Nephron progenitor cell (in vitro differentiated cells): ENCODE measurements at regions not wholly inside any gene's neighbourhood (a gene's known extent, or its start where the extent isn't known, plus 50 kb on each side); places are given as distances from the start of the nearest gene placed in this dataset.

Experiments used
- DNase-seq: peaks from one replicate; pipeline ENCODE4 v3.0.0; 2021
- H3K27ac Mint-ChIP-seq: 2 replicates; pipeline ENCODE4 v1.8.0; 2021; ENCODE audit warnings: mild to moderate bottlenecking, moderate library complexity, mixed read lengths
- H3K27me3 Mint-ChIP-seq: 2 replicates; pipeline ENCODE4 v1.8.0; 2021; ENCODE audit warnings: mild to moderate bottlenecking, low read depth, mixed read lengths; ENCODE audit not compliant: poor library complexity
- H3K36me3 Mint-ChIP-seq: 2 replicates; pipeline ENCODE4 v1.8.0; 2021; ENCODE audit warnings: low read depth, mixed read lengths
- H3K4me1 Mint-ChIP-seq: 2 replicates; pipeline ENCODE4 v1.8.0; 2021; ENCODE audit warnings: mixed read lengths
- H3K4me3 Mint-ChIP-seq: 2 replicates; pipeline ENCODE4 v1.8.0; 2021; ENCODE audit warnings: mild to moderate bottlenecking, moderate library complexity, mixed read lengths
- H3K9me3 Mint-ChIP-seq: 2 replicates; pipeline ENCODE4 v1.8.0; 2021; ENCODE audit warnings: mild to moderate bottlenecking, moderate library complexity, mixed read lengths
- CTCF ChIP-seq: fragments of 200-600 bp; sonication (generic); IDR thresholded peaks from 2 replicates; pipeline ENCODE4 v1.5.0; 2021; ENCODE audit warnings: antibody characterized with exemption

- no peak for TF ChIP-seq CTCF
- Mint-ChIP-seq H3K4me1 (peaks cover 11% of the 10 kb centered on the region), H3K4me3 (no peak overlapping the region), H3K27me3 (peaks cover 34% of the 10 kb centered on the region), H3K36me3 (no peaks in the 10 kb centered on the region), H3K27ac (no peak overlapping the region), H3K9me3 (no peaks in the 10 kb centered on the region)
- DNase-seq = no peak
These were observed 203.9 kb downstream of the PHETA1 start for GRCh38 chr12:111164833-111165525.

DNA sequence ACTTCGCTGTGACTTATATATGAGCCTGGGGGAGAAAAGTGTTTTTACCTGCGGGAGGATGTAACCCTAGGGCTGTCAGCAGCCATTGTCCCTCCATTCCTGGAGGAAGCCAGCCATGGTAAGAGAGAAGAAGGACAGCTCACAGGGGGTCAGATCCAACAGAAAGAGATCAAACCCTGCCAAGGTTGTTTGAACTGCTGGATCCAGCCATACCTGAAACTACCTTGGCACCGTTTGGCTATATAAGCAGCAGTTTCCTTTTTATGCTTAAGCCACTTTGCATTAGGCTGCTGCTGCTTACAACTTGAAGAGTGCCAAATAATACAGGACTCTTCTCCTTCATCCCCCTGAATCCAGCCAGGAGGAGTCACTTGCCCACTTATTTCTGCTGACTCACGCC lies 205.5 kb downstream of the PHETA1 start:
- no peak for TF ChIP-seq CTCF
- H3K9me3 Mint-ChIP-seq = no peaks in the 10 kb centered on the region
- H3K4me1 Mint-ChIP-seq = peaks cover 23% of the 10 kb centered on the region
- H3K27me3 Mint-ChIP-seq = peaks cover 30% of the 10 kb centered on the region
- no peak for DNase-seq
- no peak overlapping the region for H3K4me3 Mint-ChIP-seq
- peak overlapping the region; percentile 51 for H3K27ac Mint-ChIP-seq
- no peaks in the 10 kb centered on the region for H3K36me3 Mint-ChIP-seq

- Mint-ChIP-seq H3K27ac (no peak overlapping the region), H3K4me3 (no peak overlapping the region), H3K9me3 (no peaks in the 10 kb centered on the region), H3K4me1 (peaks cover 25% of the 10 kb centered on the region), H3K27me3 (peaks cover 26% of the 10 kb centered on the region), H3K36me3 (no peaks in the 10 kb centered on the region)
- no peak for DNase-seq
- no peak for TF ChIP-seq CTCF
These were observed 207.0 kb downstream of the PHETA1 start for GRCh38 chr12:111161898-111162297.

DNA sequence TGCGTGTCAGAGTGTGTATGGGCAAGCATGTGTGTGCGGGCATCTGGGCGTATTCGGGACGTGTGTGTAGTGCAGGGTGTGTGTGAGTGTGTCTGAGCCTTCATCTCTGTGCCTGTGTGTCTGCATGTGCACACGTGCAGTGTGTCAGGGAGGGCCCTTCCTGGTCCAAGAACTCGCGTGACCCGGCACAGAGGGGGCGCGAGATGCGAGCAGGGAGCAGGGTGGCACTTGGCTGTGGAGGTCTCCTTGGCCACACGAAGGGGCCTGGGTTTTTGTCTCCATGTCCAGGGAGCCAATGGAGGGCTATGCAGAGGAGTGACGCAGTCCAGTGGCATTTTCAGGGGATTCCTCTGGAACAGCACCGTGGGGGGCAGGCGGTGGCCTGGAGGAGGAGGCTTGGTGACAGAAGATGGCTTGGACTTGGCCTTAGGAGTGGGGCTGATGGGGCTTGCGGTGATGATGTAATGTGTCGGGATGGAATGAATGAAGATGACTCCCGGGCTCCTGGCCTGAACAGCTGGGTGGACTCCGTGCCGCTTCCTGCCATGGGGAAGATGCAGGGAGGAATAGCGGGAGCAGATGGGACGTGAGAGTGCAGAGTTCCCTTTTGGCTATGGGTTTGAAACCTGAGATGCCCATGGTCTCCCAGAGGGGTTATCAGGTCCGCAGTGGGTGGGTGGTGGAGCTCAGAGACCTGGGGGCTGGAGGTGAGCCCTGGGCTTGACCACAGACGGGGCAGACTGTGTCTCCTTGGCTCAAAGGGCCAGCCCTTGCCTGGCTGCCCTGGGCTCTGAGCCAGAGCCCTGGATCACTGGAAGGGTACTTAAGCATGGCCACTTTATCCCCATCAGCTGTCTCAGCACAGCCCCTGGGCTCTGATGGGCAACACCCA lies 208.3 kb downstream of the PHETA1 start:
- DNase-seq = peak; percentile 36
- H3K36me3 Mint-ChIP-seq = no peaks in the 10 kb centered on the region
- no peaks in the 10 kb centered on the region for H3K9me3 Mint-ChIP-seq
- H3K4me1 Mint-ChIP-seq = peaks cover 30% of the 10 kb centered on the region
- no peak overlapping the region for H3K4me3 Mint-ChIP-seq
- peak overlapping the region; percentile 16 for H3K27ac Mint-ChIP-seq
- no peak for TF ChIP-seq CTCF
- peaks cover 26% of the 10 kb centered on the region for H3K27me3 Mint-ChIP-seq

- Mint-ChIP-seq H3K4me1 (peaks cover 41% of the 10 kb centered on the region), H3K27me3 (peaks cover 19% of the 10 kb centered on the region), H3K4me3 (no peak overlapping the region), H3K27ac (no peak overlapping the region), H3K36me3 (no peaks in the 10 kb centered on the region), H3K9me3 (no peaks in the 10 kb centered on the region)
- no peak for TF ChIP-seq CTCF
- no peak for DNase-seq
These were observed 209.9 kb downstream of the PHETA1 start for GRCh38 chr12:111158992-111159391.
